ENCODE measurements at regions not wholly inside any gene's neighbourhood (a gene's known extent, or its start where the extent isn't known, plus 50 kb on each side); places are given as distances from the start of the nearest gene placed in this dataset.
"Not testable (repeated sequence)": the region's sequence is repeated elsewhere in the genome, so short reads cannot be mapped to it uniquely, and the experiment has no call there.

- DNase-seq: no peak
Observed at GRCh38 chr1:38204698-38205097, 158.1 kb upstream of the POU3F1 start.

GRCh38 chr1:38203441-38203840 lies 156.8 kb upstream of the POU3F1 start:
- no peak for DNase-seq

GRCh38 chr1:38201431-38201830 lies 154.8 kb upstream of the POU3F1 start:
- DNase-seq: no peak

- no peak for DNase-seq
Observed at GRCh38 chr1:38198621-38199020, 152.0 kb upstream of the POU3F1 start.

- no peak for DNase-seq
Observed at GRCh38 chr1:38198099-38198498, 151.5 kb upstream of the POU3F1 start.

- DNase-seq: no peak
Observed at GRCh38 chr1:38197312-38198061, 150.9 kb upstream of the POU3F1 start.

GRCh38 chr1:38194472-38194871 lies 147.9 kb upstream of the POU3F1 start:
- no peak for DNase-seq

GRCh38 chr1:38193040-38193439 lies 146.4 kb upstream of the POU3F1 start:
- no peak for DNase-seq

GRCh38 chr1:38191461-38191860 lies 144.9 kb upstream of the POU3F1 start:
- no peak for DNase-seq

GRCh38 chr1:38190983-38191382 lies 144.4 kb upstream of the POU3F1 start:
- DNase-seq: no peak

- DNase-seq: no peak
Observed at GRCh38 chr1:38187552-38187951, 141.0 kb upstream of the POU3F1 start.

- no peak for DNase-seq
Observed at GRCh38 chr1:38186566-38186965, 140.0 kb upstream of the POU3F1 start.

- DNase-seq: no peak
Observed at GRCh38 chr1:38185913-38186312, 139.3 kb upstream of the POU3F1 start.

GRCh38 chr1:38183747-38184146 lies 137.2 kb upstream of the POU3F1 start:
- DNase-seq: no peak

GRCh38 chr1:38183096-38183495 lies 136.5 kb upstream of the POU3F1 start:
- DNase-seq: no peak

GRCh38 chr1:38180388-38180787 lies 133.8 kb upstream of the POU3F1 start:
- not testable (repeated sequence) for DNase-seq

GRCh38 chr1:38179483-38179882 lies 132.9 kb upstream of the POU3F1 start:
- peak; percentile 49 for DNase-seq

GRCh38 chr1:38178216-38178615 lies 131.6 kb upstream of the POU3F1 start:
- DNase-seq: no peak

GRCh38 chr1:38175121-38175520 lies 128.5 kb upstream of the POU3F1 start:
- no peak for DNase-seq

- DNase-seq: no peak
Observed at GRCh38 chr1:38173848-38174247, 127.3 kb upstream of the POU3F1 start.

- DNase-seq: no peak
Observed at GRCh38 chr1:38173157-38173831, 126.7 kb upstream of the POU3F1 start.

GRCh38 chr1:38169121-38169520 lies 122.5 kb upstream of the POU3F1 start:
- no peak for DNase-seq

GRCh38 chr1:38168365-38168764 lies 121.8 kb upstream of the POU3F1 start:
- DNase-seq: no peak

GRCh38 chr1:38166461-38166860 lies 119.9 kb upstream of the POU3F1 start:
- no peak for DNase-seq

All from femur (tissue), 1 donor.